K562 (cell line): ENCODE measurements at regions not wholly inside any gene's neighbourhood (a gene's known extent, or its start where the extent isn't known, plus 50 kb on each side); places are given as distances from the start of the nearest gene placed in this dataset.

Experiments
- ATAC-seq: fragments of 200-7000 bp; cut with Tn5 transposase; 3 replicates; pipeline ENCODE4 v1.9.1; 2020; ENCODE audit warnings: moderate library complexity
- BruUV-seq: library from RNA; stranded (reverse); fragments of 400-500 nt; replicated peaks from 2 replicates; lab custom pipeline; 2021; lab: Mats Ljungman, UMichigan
- CTCF ChIA-PET: fragments of 300-600 bp; formaldehyde crosslinking; extraction: SDS; loops from one replicate; lab custom pipeline; 2021; ENCODE audit warnings: low intra/inter-chr PET ratio; lab: Yijun Ruan, JAX
- POLR2A ChIA-PET: fragments of 300-600, 350-650 bp; sonication (Branson Sonifier 250); formaldehyde crosslinking; extraction: SDS; loops from one replicate; lab custom pipeline; 2021; ENCODE audit warnings: antibody characterized with exemption, inconsistent platforms; lab: Yijun Ruan, JAX
- DNase-seq, 4 experiments: peaks; one replicate each; pipeline versions ENCODE4 v3.0.0 to v3.0.0-alpha.2; 2011 to 2018; ENCODE audit warnings: low spot score in 3 of 4, mixed read lengths in 3 of 4; ENCODE audit errors: extremely low read depth in 1 of 4
- FAIRE-seq: peaks from 2 replicates; lab custom pipeline; 2011; peaks lifted over from hg19 to GRCh38; lab: Jason Lieb, UNC
- H2AFZ ChIP-seq: 2 replicates; pipeline ENCODE4 v1.6.0; 2011; ENCODE audit warnings: low read depth, low read length, control low read depth, inconsistent platforms
- H3K27ac ChIP-seq: fragments of 200-600 bp; 3 replicates; pipeline ENCODE4 v1.8.0; 2011; ENCODE audit warnings: low read depth, mild to moderate bottlenecking, control low read depth, inconsistent platforms, low read length, moderate library complexity, mixed read lengths; ENCODE audit errors: extremely low read depth
- H3K27me3 ChIP-seq, 2 experiments: fragments of 300-600 bp in 1 of 2; 2 replicates in 1 of 2; 3 replicates in 1 of 2; pipeline versions ENCODE4 v1.6.0 to v1.8.0; 2011; ENCODE audit warnings: inconsistent platforms in 2 of 2, low read length in 2 of 2, mild to moderate bottlenecking in 1 of 2, mixed read lengths in 1 of 2, moderate library complexity in 1 of 2; ENCODE audit not compliant: control insufficient read depth in 2 of 2, insufficient read depth in 2 of 2
- H3K36me3 ChIP-seq: fragments of 300-600 bp; 3 replicates; pipeline ENCODE4 v1.8.0; 2011; ENCODE audit warnings: mild to moderate bottlenecking, low read length, inconsistent platforms; ENCODE audit not compliant: control insufficient read depth, insufficient read depth
- H3K4me1 ChIP-seq, 2 experiments: fragments of 200-600 bp in 1 of 2; replicated peaks in 1 of 2; 2 replicates in 1 of 2; 3 replicates in 1 of 2; pipeline versions ENCODE4 v1.5.1 to v1.8.0; 2011; ENCODE audit warnings: inconsistent platforms in 2 of 2, low read length in 2 of 2, mild to moderate bottlenecking in 1 of 2, mixed read lengths in 1 of 2, moderate library complexity in 1 of 2; ENCODE audit not compliant: control insufficient read depth in 2 of 2, insufficient read depth in 2 of 2
- H3K4me2 ChIP-seq: 2 replicates; pipeline ENCODE4 v1.6.1; 2011; ENCODE audit warnings: low read length, control low read depth, inconsistent platforms, mixed read lengths; ENCODE audit not compliant: insufficient read depth
- H3K4me3 ChIP-seq: fragments of 200-600 bp; sonication (generic), shearing (Covaris generic); 2 replicates; pipeline ENCODE4 v1.5.1; 2016; ENCODE audit warnings: control low read depth, inconsistent platforms
- H3K79me2 ChIP-seq: fragments of 200-600 bp; 3 replicates; pipeline ENCODE4 v1.8.0; 2011; ENCODE audit warnings: low read length, inconsistent platforms; ENCODE audit not compliant: control insufficient read depth, insufficient read depth
- H3K9ac ChIP-seq, 2 experiments: 2 replicates each; pipeline versions ENCODE4 v1.6.0 to v1.6.1; 2011; ENCODE audit warnings: low read depth in 2 of 2, low read length in 2 of 2, control low read depth in 1 of 2, inconsistent platforms in 1 of 2, mild to moderate bottlenecking in 1 of 2, mixed read lengths in 1 of 2; ENCODE audit not compliant: insufficient read depth in 1 of 2
- H3K9me1 ChIP-seq: one replicate; pipeline ENCODE4 v1.6.0; 2011; ENCODE audit warnings: inconsistent platforms, mild to moderate bottlenecking, low read length, moderate library complexity; ENCODE audit not compliant: control insufficient read depth, insufficient read depth
- H3K9me3 ChIP-seq: replicated peaks from 2 replicates; pipeline ENCODE4 v1.5.1; 2011; ENCODE audit warnings: low read depth, low read length, inconsistent platforms; ENCODE audit not compliant: control insufficient read depth, insufficient read depth
- H4K20me1 ChIP-seq: replicated peaks from 2 replicates; pipeline ENCODE4 v1.6.1; 2011; ENCODE audit warnings: low read length, inconsistent platforms, mixed read lengths; ENCODE audit not compliant: control insufficient read depth, insufficient read depth
- BRD4 ChIP-seq: fragments of 200-600 bp; sonication (generic); IDR thresholded peaks from 2 replicates; pipeline ENCODE4 v1.6.1; 2017; ENCODE audit warnings: inconsistent platforms
- DNMT1 ChIP-seq: fragments of 450-650 bp; IDR thresholded peaks from 2 replicates; pipeline ENCODE4 v1.6.1; 2016; ENCODE audit warnings: antibody characterized with exemption, mild to moderate bottlenecking
- FIP1L1 ChIP-seq: fragments of 200-400 bp; formaldehyde crosslinking; IDR thresholded peaks from 2 replicates; pipeline ENCODE4 v1.6.1; 2018; ENCODE audit warnings: mild to moderate bottlenecking, low read depth, low read length; ENCODE audit not compliant: poor library complexity, severe bottlenecking
- LEF1 ChIP-seq: fragments of 450-650 bp; IDR thresholded peaks from 2 replicates; pipeline ENCODE4 v1.6.1; 2016; ENCODE audit warnings: mild to moderate bottlenecking
- MCM5 ChIP-seq: fragments of 450-650 bp; IDR thresholded peaks from 2 replicates; pipeline ENCODE4 v1.6.1; 2016; ENCODE audit warnings: low read depth
- MYC ChIP-seq, 2 experiments: fragments of 250-450 bp in 1 of 2; sonication (Bioruptor Pico) in 1 of 2; IDR thresholded peaks; 2 replicates each; pipeline versions ENCODE4 v1.5.1 to v1.6.1; 2012 to 2021; ENCODE audit warnings: low read depth in 2 of 2, borderline replicate concordance in 1 of 2, improper control_type of control experiment in 1 of 2, low read length in 1 of 2, mild to moderate bottlenecking in 1 of 2, moderate library complexity in 1 of 2
- PHB ChIP-seq: fragments of 250-450 bp; sonication (Bioruptor Pico); IDR thresholded peaks from 2 replicates; pipeline ENCODE4 v1.5.0; 2021
- RAD21 ChIP-seq, 2 experiments: fragments of 250-450 bp in 1 of 2; fragments of 450-650 bp in 1 of 2; sonication (Bioruptor Pico) in 1 of 2; formaldehyde crosslinking in 1 of 2; IDR thresholded peaks in 1 of 2; conservative IDR thresholded peaks in 1 of 2; 2 replicates each; pipeline versions ENCODE4 v1.4.0 to v1.8.0; 2020 to 2022; ENCODE audit warnings: mild to moderate bottlenecking in 2 of 2, moderate library complexity in 1 of 2
- SMC3 ChIP-seq: conservative IDR thresholded peaks from 2 replicates; pipeline ENCODE4 v1.6.1; 2011; ENCODE audit warnings: low read depth, low read length, improper control_type of control experiment; ENCODE audit not compliant: insufficient read depth
- STAG1 ChIP-seq: sonication (generic); formaldehyde crosslinking; IDR thresholded peaks from 2 replicates; pipeline ENCODE4 v1.5.0; 2020; ENCODE audit warnings: missing genetic modification reagents, borderline replicate concordance
- ZNF133 ChIP-seq: fragments of 250-450 bp; sonication (Bioruptor Pico); IDR thresholded peaks from 2 replicates; pipeline ENCODE4 v1.4.0; 2020; ENCODE audit warnings: mild to moderate bottlenecking
- WGBS: fragments of 100-300 bp; shearing (Covaris generic); methylation state at CpG from one replicate; pipeline ENCODE4 v1.1.6; 2016; ENCODE audit warnings: low coverage, mixed read lengths; ENCODE audit not compliant: insufficient coverage; ENCODE audit errors: missing lambda C conversion rate; 5-methylcytosine and 5-hydroxymethylcytosine counted together
- in situ Hi-C: fragments of 300-500 bp; cut with MboI; formaldehyde crosslinking; loops from 4 replicates; pipeline ENCODE4 v1.15.0; 2018; ENCODE audit warnings: inconsistent platforms, mixed read lengths
- intact Hi-C: fragments of 100-400 bp; cut with micrococcal nuclease; formaldehyde crosslinking; loops from 2 replicates; pipeline ENCODE4 v1.14.2; 2022
- TF ChIP-seq, protein P1 (sequence below): fragments of 250-450 bp; sonication (Bioruptor Pico); IDR thresholded peaks from 2 replicates; pipeline ENCODE4 v1.4.0; 2020
- TF ChIP-seq, protein P2 (sequence below): sonication (generic); formaldehyde crosslinking; IDR thresholded peaks from 2 replicates; pipeline ENCODE4 v1.8.0; 2022; ENCODE audit warnings: mild to moderate bottlenecking, missing genetic modification reagents
- TF ChIP-seq, protein P3 (sequence below): fragments of 450-650 bp; formaldehyde crosslinking; IDR thresholded peaks from 2 replicates; pipeline ENCODE4 v1.4.0; 2020; ENCODE audit warnings: mild to moderate bottlenecking, moderate library complexity
- TF ChIP-seq, protein P4 (sequence below): fragments of 200-800 bp; sonication (Bioruptor generic); IDR thresholded peaks from 2 replicates; pipeline ENCODE4 v1.6.1; 2017; ENCODE audit warnings: missing genetic modification characterization, missing compliant biosample characterization
- TF ChIP-seq, protein P5 (sequence below): fragments of 250-450 bp; sonication (Bioruptor Pico); IDR thresholded peaks from 2 replicates; pipeline ENCODE4 v1.8.0; 2022; ENCODE audit warnings: moderate library complexity, mild to moderate bottlenecking, inconsistent platforms

DNA sequence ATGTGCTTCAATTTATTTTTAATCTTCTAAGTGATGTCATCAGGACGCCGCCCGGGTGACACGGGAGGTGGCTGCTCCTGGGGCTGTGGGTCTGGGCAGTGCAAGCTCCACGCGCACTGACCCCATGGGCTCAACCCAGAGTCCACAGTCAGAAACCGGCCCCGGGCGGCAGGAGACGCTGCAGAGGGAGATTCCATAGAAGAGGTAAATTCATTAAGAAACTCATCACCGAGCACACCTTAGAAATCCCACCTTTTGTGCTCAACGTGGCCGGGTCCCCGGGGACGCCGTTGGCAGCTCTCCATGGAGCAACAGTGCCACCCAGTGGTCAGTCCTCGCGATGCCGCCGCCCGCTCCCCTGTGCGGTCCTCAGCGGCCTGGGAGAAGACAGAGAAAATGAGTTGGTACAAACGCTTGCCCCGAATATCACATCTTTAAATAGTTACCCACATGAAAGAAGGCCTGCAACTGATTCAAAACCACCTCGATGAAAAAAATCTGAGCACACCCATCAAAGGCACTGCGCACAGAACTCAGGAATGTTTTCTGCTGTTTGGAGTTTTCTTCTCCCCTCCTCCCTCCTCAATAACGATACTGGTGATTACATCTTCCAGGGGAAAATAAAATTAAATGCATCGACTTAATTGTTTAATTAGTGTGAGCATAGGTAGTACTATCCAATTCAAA is 92.6 kb downstream of the CMPK2 start:
- ChIA-PET POLR2A (interaction anchor here (0.5 kb wide), 1 partner anchor 148 kb away, joined by 3 read pairs; no protein-coding TSS in a partner anchor), CTCF (no interaction called here)
- Histone ChIP-seq H2AFZ (no peak overlapping the region), H3K9ac (no peak overlapping the region), H3K79me2 (no peaks in the 10 kb centered on the region), H3K27me3 (peaks cover 0 to 15% of the 10 kb centered on the region in 2 experiments; a peak in 2 of 5 replicates), H3K4me1 (peaks cover 0 to 6% of the 10 kb centered on the region in 2 experiments; a peak in 1 of 5 replicates), H3K4me3 (no peak overlapping the region), H4K20me1 (no peaks in the 10 kb centered on the region), H3K9me3 (no peaks in the 10 kb centered on the region), H3K9me1 (no peaks in the 10 kb centered on the region), H3K36me3 (no peaks in the 10 kb centered on the region), H3K27ac (no peak overlapping the region), H3K4me2 (no peak overlapping the region)
- BruUV-seq, result no TSS peak
- peak; percentile 63 to 87 (median 82) for DNase-seq
- in situ Hi-C loops (no loop called here), intact Hi-C loops (loop anchor here (10.0 kb wide), 1 partner anchor 1408 kb away; no protein-coding TSS in a partner anchor)
- ATAC-seq, result peak; percentile 98
- 8% methylated on average over 29 of the region's 29 CpGs for WGBS
- peak; percentile 75 for FAIRE-seq
- TF ChIP-seq, protein P1, sequence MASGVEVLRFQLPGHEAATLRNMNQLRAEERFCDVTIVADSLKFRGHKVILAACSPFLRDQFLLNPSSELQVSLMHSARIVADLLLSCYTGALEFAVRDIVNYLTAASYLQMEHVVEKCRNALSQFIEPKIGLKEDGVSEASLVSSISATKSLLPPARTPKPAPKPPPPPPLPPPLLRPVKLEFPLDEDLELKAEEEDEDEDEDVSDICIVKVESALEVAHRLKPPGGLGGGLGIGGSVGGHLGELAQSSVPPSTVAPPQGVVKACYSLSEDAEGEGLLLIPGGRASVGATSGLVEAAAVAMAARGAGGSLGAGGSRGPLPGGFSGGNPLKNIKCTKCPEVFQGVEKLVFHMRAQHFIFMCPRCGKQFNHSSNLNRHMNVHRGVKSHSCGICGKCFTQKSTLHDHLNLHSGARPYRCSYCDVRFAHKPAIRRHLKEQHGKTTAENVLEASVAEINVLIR (CRISPR knock-in tag), result no peak
- peak; percentile 86 for TF ChIP-seq SMC3
- TF ChIP-seq ZNF133, result no peak
- TF ChIP-seq, protein P2, sequence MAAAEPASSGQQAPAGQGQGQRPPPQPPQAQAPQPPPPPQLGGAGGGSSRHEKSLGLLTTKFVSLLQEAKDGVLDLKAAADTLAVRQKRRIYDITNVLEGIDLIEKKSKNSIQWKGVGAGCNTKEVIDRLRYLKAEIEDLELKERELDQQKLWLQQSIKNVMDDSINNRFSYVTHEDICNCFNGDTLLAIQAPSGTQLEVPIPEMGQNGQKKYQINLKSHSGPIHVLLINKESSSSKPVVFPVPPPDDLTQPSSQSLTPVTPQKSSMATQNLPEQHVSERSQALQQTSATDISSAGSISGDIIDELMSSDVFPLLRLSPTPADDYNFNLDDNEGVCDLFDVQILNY (CRISPR knock-in tag), result no peak
- 0 out of 2 replicates have a peak, but pooled peaks have one; percentile 21 for TF ChIP-seq MYC (IDR thresholded peaks at IDR 0.05; ENCODE audit: low read depth, low read length)
- no peak for TF ChIP-seq MYC (CRISPR knock-in tag; IDR thresholded peaks at IDR 0.05; ENCODE audit: borderline replicate concordance, low read depth)
- no peak for TF ChIP-seq MCM5
- peak; percentile 86 to 93 for TF ChIP-seq RAD21 (CRISPR knock-in tag; conservative IDR thresholded peaks at IDR 0.05 in 1 of 2, IDR thresholded peaks at IDR 0.05 in 1 of 2)
- TF ChIP-seq BRD4, result no peak
- TF ChIP-seq PHB, result no peak
- no peak for TF ChIP-seq DNMT1
- TF ChIP-seq STAG1 (CRISPR knock-in tag), result peak; percentile 78
- TF ChIP-seq, protein P3, sequence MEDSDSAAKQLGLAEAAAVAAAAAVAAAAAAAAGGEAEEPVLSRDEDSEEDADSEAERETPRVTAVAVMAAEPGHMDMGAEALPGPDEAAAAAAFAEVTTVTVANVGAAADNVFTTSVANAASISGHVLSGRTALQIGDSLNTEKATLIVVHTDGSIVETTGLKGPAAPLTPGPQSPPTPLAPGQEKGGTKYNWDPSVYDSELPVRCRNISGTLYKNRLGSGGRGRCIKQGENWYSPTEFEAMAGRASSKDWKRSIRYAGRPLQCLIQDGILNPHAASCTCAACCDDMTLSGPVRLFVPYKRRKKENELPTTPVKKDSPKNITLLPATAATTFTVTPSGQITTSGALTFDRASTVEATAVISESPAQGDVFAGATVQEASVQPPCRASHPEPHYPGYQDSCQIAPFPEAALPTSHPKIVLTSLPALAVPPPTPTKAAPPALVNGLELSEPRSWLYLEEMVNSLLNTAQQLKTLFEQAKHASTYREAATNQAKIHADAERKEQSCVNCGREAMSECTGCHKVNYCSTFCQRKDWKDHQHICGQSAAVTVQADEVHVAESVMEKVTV (CRISPR knock-in tag), result peak; percentile 66
- TF ChIP-seq, protein P4, sequence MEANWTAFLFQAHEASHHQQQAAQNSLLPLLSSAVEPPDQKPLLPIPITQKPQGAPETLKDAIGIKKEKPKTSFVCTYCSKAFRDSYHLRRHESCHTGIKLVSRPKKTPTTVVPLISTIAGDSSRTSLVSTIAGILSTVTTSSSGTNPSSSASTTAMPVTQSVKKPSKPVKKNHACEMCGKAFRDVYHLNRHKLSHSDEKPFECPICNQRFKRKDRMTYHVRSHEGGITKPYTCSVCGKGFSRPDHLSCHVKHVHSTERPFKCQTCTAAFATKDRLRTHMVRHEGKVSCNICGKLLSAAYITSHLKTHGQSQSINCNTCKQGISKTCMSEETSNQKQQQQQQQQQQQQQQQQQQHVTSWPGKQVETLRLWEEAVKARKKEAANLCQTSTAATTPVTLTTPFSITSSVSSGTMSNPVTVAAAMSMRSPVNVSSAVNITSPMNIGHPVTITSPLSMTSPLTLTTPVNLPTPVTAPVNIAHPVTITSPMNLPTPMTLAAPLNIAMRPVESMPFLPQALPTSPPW (CRISPR knock-in tag), result no peak
- TF ChIP-seq, protein P5, sequence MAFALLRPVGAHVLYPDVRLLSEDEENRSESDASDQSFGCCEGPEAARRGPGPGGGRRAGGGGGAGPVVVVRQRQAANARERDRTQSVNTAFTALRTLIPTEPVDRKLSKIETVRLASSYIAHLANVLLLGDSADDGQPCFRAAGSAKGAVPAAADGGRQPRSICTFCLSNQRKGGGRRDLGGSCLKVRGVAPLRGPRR (CRISPR knock-in tag), result no peak
- TF ChIP-seq FIP1L1, result no peak
- TF ChIP-seq LEF1, result no peak
